SH-SY5Y (cell line): ENCODE measurements at regions not wholly inside any gene's neighbourhood (a gene's known extent, or its start where the extent isn't known, plus 50 kb on each side); places are given as distances from the start of the nearest gene placed in this dataset.

Experiments
- GATA2 ChIP-seq: IDR thresholded peaks from 2 replicates; pipeline ENCODE4 v1.6.1; 2011; ENCODE audit warnings: mild to moderate bottlenecking, low read depth, low read length
- GATA3 ChIP-seq: IDR thresholded peaks from 2 replicates; pipeline ENCODE4 v1.6.1; 2011; ENCODE audit warnings: low read depth, mild to moderate bottlenecking, low read length, moderate library complexity

DNA sequence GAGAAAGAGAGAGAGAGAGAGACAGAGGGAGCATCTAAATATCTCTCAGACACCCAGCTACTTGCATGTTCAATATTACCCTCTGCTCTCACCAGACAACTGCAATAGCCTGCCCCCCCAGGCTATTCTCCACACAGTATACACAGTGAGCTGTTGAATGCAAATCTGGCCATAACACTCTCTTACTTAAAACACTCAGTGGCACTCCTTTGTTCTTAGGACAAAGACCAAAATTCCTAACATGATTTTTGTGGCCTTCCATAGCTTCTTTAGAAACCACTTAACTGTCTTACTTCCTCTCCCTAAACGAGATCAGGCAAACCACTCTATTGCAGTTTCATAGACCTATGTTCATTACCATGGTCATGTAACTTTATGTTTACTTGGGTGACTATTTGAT, 903.6 kb upstream of the AUTS2 start:
- TF ChIP-seq GATA2: no peak
- no peak for TF ChIP-seq GATA3
